ENCODE measurements at regions not wholly inside any gene's neighbourhood (a gene's known extent, or its start where the extent isn't known, plus 50 kb on each side); places are given as distances from the start of the nearest gene placed in this dataset.

DNA sequence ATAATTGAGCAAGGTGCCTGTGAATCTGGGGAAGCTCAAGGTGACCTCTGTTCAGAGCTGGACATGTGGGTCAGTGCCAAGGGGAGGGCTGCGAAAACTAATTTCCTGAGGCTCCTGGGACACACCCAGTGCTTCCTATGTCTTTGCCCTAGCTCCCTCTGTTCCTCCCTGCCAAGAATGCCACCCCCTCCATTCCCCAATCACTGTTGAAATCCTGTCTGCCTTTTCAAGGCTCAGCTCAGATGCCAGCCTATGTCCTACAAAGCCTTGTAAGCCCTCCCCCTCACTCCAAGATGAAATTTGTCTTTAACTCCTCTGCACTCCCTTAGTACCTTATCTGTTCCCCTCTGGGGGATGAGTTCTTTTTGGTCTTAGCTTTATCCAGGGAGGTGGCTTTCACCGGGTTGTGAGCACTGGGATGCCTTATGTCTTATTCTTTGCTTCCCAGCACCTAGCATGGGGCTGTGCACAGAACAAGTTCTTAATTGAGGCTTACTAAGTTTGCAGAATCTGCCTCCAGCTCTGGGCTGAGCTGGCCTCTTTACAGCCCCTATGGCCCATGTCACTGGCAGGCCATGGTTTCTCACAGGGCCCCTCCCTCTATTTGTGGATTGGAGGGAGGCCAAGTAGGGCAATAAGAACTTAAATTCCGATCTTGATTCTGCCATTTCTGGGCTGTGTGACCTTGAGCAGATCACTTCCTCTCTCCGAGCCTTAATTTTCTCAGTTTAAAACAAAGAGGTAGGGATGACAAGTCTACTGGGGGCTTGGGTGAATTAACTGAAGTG lies 51.5 kb upstream of the EPB41L1 start:
- TF ChIP-seq CTCF (optimal IDR thresholded peaks at IDR 0.05 in 1 of 3, IDR thresholded peaks at IDR 0.05 in 1 of 3, conservative IDR thresholded peaks at IDR 0.05 in 1 of 3; ENCODE audit: extremely low read depth in 1 of 3, insufficient read depth in 2 of 3, low read length in 3 of 3) (no peak), EZH2 (IDR thresholded peaks at IDR 0.05; ENCODE audit: low read length) (no peak)

Measured in keratinocyte (primary cell).